ENCODE measurements at regions not wholly inside any gene's neighbourhood (a gene's known extent, or its start where the extent isn't known, plus 50 kb on each side); places are given as distances from the start of the nearest gene placed in this dataset.

GRCh38 chr10:117736655-117737054 is 194.1 kb downstream of the EMX2 start:
- Histone ChIP-seq H3K27ac (ENCODE audit: control insufficient read depth, insufficient read depth) (no peak overlapping the region), H3K9ac (ENCODE audit: control insufficient read depth, insufficient read depth, low read length) (no peak overlapping the region), H3K27me3 (replicated peaks in 1 of 2; ENCODE audit: control insufficient read depth in 2 of 2, insufficient read depth in 2 of 2, low read length in 1 of 2) (peaks cover 1 to 7% of the 10 kb centered on the region in 2 experiments), H3K36me3 (ENCODE audit: control insufficient read depth in 2 of 2, insufficient read depth in 2 of 2, low read length in 1 of 2) (no peaks in the 10 kb centered on the region), H3K9me3 (replicated peaks; ENCODE audit: control insufficient read depth, insufficient read depth, low read length) (no peaks in the 10 kb centered on the region), H3K4me3 (no peak overlapping the region), H3K4me1 (ENCODE audit: control insufficient read depth, insufficient read depth, low read length) (no peaks in the 10 kb centered on the region), H4K20me1 (ENCODE audit: control insufficient read depth, insufficient read depth) (no peaks in the 10 kb centered on the region), H3K79me2 (ENCODE audit: control insufficient read depth, insufficient read depth, low read length) (no peaks in the 10 kb centered on the region), H2AFZ (ENCODE audit: control insufficient read depth, low read depth, low read length) (no peak overlapping the region), H3K4me2 (ENCODE audit: control insufficient read depth, insufficient read depth) (no peak overlapping the region)
- no peak for FAIRE-seq
- in situ Hi-C loops (cut with MboI) = no loop called here
- ChIA-PET SMC1A (ENCODE audit: uncharacterized antibody, unreplicated experiment) (interaction anchor here (0.6 kb wide), 1 partner anchor 60 kb away, joined by 3 read pairs; no protein-coding TSS in a partner anchor), CTCF (no interaction called here), RAD21 (ENCODE audit: unreplicated experiment) (no interaction called here), POLR2A (no interaction called here)
- no peak for TF ChIP-seq KLF5 (IDR thresholded peaks at IDR 0.05; ENCODE audit: partially characterized antibody)
- no peak for TF ChIP-seq BCL11A (IDR thresholded peaks at IDR 0.05; ENCODE audit: low read depth, low read length)
- TF ChIP-seq MYB (IDR thresholded peaks at IDR 0.05; ENCODE audit: borderline replicate concordance, low read depth, low read length) = no peak
- no peak for DNase-seq (ENCODE audit: low read depth, low spot score)
- intact Hi-C loops (cut with micrococcal nuclease; ENCODE audit: unreplicated experiment) = no loop called here
- BruUV-seq (replicated peaks) = no TSS peak
- WGBS (ENCODE audit: insufficient coverage, insufficient replicate concordance, low lambda C conversion rate, missing lambda C conversion rate) = 25% methylated on average over 7 of the region's 7 CpGs
- ATAC-seq = no peak; the same call in 2 of the 3 replicates

- H3K9ac ChIP-seq (ENCODE audit: control insufficient read depth, insufficient read depth, low read length) = no peak overlapping the region
- peaks cover 4% of the 10 kb centered on the region in 2 experiments for H3K27me3 ChIP-seq (replicated peaks in 1 of 2; ENCODE audit: control insufficient read depth in 2 of 2, insufficient read depth in 2 of 2, low read length in 1 of 2)
- ChIA-PET CTCF (no interaction called here), SMC1A (ENCODE audit: uncharacterized antibody, unreplicated experiment) (no interaction called here), RAD21 (ENCODE audit: unreplicated experiment) (no interaction called here), POLR2A (no interaction called here)
- H3K9me3 ChIP-seq (replicated peaks; ENCODE audit: control insufficient read depth, insufficient read depth, low read length) = no peaks in the 10 kb centered on the region
- no peak for ATAC-seq
- WGBS (ENCODE audit: insufficient coverage, insufficient replicate concordance, low lambda C conversion rate, missing lambda C conversion rate) = 6% methylated on average over 1 of the region's 1 CpG
- no peak overlapping the region for H3K4me2 ChIP-seq (ENCODE audit: control insufficient read depth, insufficient read depth)
- H3K4me3 ChIP-seq = no peak overlapping the region
- in situ Hi-C loops (cut with MboI) (no loop called here), intact Hi-C loops (cut with micrococcal nuclease; ENCODE audit: unreplicated experiment) (no loop called here)
- no peaks in the 10 kb centered on the region for H3K36me3 ChIP-seq (ENCODE audit: control insufficient read depth in 2 of 2, insufficient read depth in 2 of 2, low read length in 1 of 2)
- H3K4me1 ChIP-seq (ENCODE audit: control insufficient read depth, insufficient read depth, low read length) = no peaks in the 10 kb centered on the region
- BruUV-seq (replicated peaks) = no TSS peak
- no peaks in the 10 kb centered on the region for H3K79me2 ChIP-seq (ENCODE audit: control insufficient read depth, insufficient read depth, low read length)
- no peak overlapping the region for H2AFZ ChIP-seq (ENCODE audit: control insufficient read depth, low read depth, low read length)
- no peak for DNase-seq (ENCODE audit: low read depth, low spot score)
- FAIRE-seq = no peak
- no peak overlapping the region for H3K27ac ChIP-seq (ENCODE audit: control insufficient read depth, insufficient read depth)
- H4K20me1 ChIP-seq (ENCODE audit: control insufficient read depth, insufficient read depth) = no peaks in the 10 kb centered on the region
- TF ChIP-seq SIN3A (IDR thresholded peaks at IDR 0.05; ENCODE audit: low read depth, low read length) (no peak), ETV6 (conservative IDR thresholded peaks at IDR 0.05 in 1 of 2, IDR thresholded peaks at IDR 0.05 in 1 of 2; ENCODE audit: borderline replicate concordance in 1 of 2, low read depth in 1 of 2) (no peak), YY1 (IDR thresholded peaks at IDR 0.05; ENCODE audit: low read depth, low read length) (no peak), GATAD2B (conservative IDR thresholded peaks at IDR 0.05; ENCODE audit: low read depth) (no peak), SUPT20H (IDR thresholded peaks at IDR 0.05; ENCODE audit: borderline replicate concordance, control insufficient read depth, low read depth, low read length) (no peak), KLF5 (IDR thresholded peaks at IDR 0.05; ENCODE audit: partially characterized antibody) (no peak), PKNOX1 (IDR thresholded peaks at IDR 0.05) (no peak), NFIC (IDR thresholded peaks at IDR 0.05; ENCODE audit: low read depth, low read length) (no peak), NRF1 (conservative IDR thresholded peaks at IDR 0.05; ENCODE audit: low read depth, low read length) (no peak), SPI1 (IDR thresholded peaks at IDR 0.05; ENCODE audit: borderline replicate concordance, insufficient read depth, low read depth, low read length) (no peak), CEBPZ (IDR thresholded peaks at IDR 0.05; ENCODE audit: low read depth, low read length) (no peak), TBL1XR1 (IDR thresholded peaks at IDR 0.05; ENCODE audit: low read depth, low read length) (no peak), MTA2 (IDR thresholded peaks at IDR 0.05; ENCODE audit: low read depth) (no peak)
Measured at GRCh38 chr10:117740088-117740487, 197.5 kb downstream of the EMX2 start.

Measured in GM12878 (cell line).